ENCODE measurements at regions not wholly inside any gene's neighbourhood (a gene's known extent, or its start where the extent isn't known, plus 50 kb on each side); places are given as distances from the start of the nearest gene placed in this dataset.

GRCh38 chr10:120770496-120770895 is 80.7 kb upstream of the WDR11 start:
- no peak for TF ChIP-seq CTCF (IDR thresholded peaks at IDR 0.05; ENCODE audit: extremely low read depth, missing control alignments)
- DNase-seq (ENCODE audit: low spot score) = no peak

GRCh38 chr10:120776442-120776841 is 74.7 kb upstream of the WDR11 start:
- no peak for TF ChIP-seq CTCF (IDR thresholded peaks at IDR 0.05; ENCODE audit: extremely low read depth, missing control alignments)
- no peak for DNase-seq (ENCODE audit: low spot score)

GRCh38 chr10:120782336-120782735 is 68.8 kb upstream of the WDR11 start:
- TF ChIP-seq CTCF (IDR thresholded peaks at IDR 0.05; ENCODE audit: extremely low read depth, missing control alignments) = no peak
- no peak for DNase-seq (ENCODE audit: low spot score)

GRCh38 chr10:120783098-120783497 is 68.1 kb upstream of the WDR11 start:
- TF ChIP-seq CTCF (IDR thresholded peaks at IDR 0.05; ENCODE audit: extremely low read depth, missing control alignments) = no peak
- DNase-seq (ENCODE audit: low spot score) = no peak

GRCh38 chr10:120783867-120784266 is 67.3 kb upstream of the WDR11 start:
- no peak for TF ChIP-seq CTCF (IDR thresholded peaks at IDR 0.05; ENCODE audit: extremely low read depth, missing control alignments)
- no peak for DNase-seq (ENCODE audit: low spot score)

- DNase-seq (ENCODE audit: low spot score) = no peak
- no peak for TF ChIP-seq CTCF (IDR thresholded peaks at IDR 0.05; ENCODE audit: extremely low read depth, missing control alignments)
These were observed 62.4 kb upstream of the WDR11 start for GRCh38 chr10:120788771-120789170.

- TF ChIP-seq CTCF (IDR thresholded peaks at IDR 0.05; ENCODE audit: extremely low read depth, missing control alignments) = no peak
- no peak for DNase-seq (ENCODE audit: low spot score)
These were observed 61.6 kb upstream of the WDR11 start for GRCh38 chr10:120789303-120790203.
